IMR-90 (cell line): ENCODE measurements at regions not wholly inside any gene's neighbourhood (a gene's known extent, or its start where the extent isn't known, plus 50 kb on each side); places are given as distances from the start of the nearest gene placed in this dataset.

Experiments
- ATAC-seq: fragments of 200-7000 bp; cut with Tn5 transposase; 2 replicates; pipeline ENCODE4 v1.9.1; 2020; ENCODE audit warnings: low read depth, mild to moderate bottlenecking, moderate library complexity
- BruUV-seq: library from RNA; stranded (reverse); fragments of 400-500 nt; replicated peaks from 2 replicates; lab custom pipeline; 2021; lab: Mats Ljungman, UMichigan
- CTCF ChIA-PET: fragments of 300-600 bp; formaldehyde crosslinking; extraction: SDS; loops from one replicate; lab custom pipeline; 2021; ENCODE audit warnings: antibody characterized with exemption; lab: Yijun Ruan, JAX
- POLR2A ChIA-PET: fragments of 300-600 bp; sonication (Branson Sonifier 250); formaldehyde crosslinking; loops from one replicate; lab custom pipeline; 2022; ENCODE audit warnings: antibody characterized with exemption; ENCODE audit not compliant: unreplicated experiment; lab: Charles Lee
- DNase-seq: peaks from one replicate; pipeline ENCODE4 v3.0.0; 2013
- H2AFZ ChIP-seq: replicated peaks from 2 replicates; pipeline ENCODE3; 2013; ENCODE audit warnings: low read length, mild to moderate bottlenecking; ENCODE audit not compliant: poor library complexity
- H2AK5ac ChIP-seq: 2 replicates; pipeline ENCODE4 v1.6.1; 2013; ENCODE audit warnings: low read depth, low read length, inconsistent platforms
- H2AK9ac ChIP-seq: replicated peaks from 2 replicates; pipeline ENCODE3; 2013; ENCODE audit warnings: mild to moderate bottlenecking, low read depth, low read length, moderate library complexity; ENCODE audit not compliant: poor library complexity
- H2BK120ac ChIP-seq: 2 replicates; pipeline ENCODE4 v1.6.1; 2013; ENCODE audit warnings: low read depth, low read length, inconsistent platforms
- H2BK15ac ChIP-seq: 3 replicates; pipeline ENCODE4 v1.6.1; 2013; ENCODE audit warnings: low read depth, low read length, inconsistent platforms
- H2BK20ac ChIP-seq: 2 replicates; pipeline ENCODE4 v1.6.1; 2013; ENCODE audit warnings: low read depth, mild to moderate bottlenecking, inconsistent platforms, low read length, moderate library complexity
- H2BK5ac ChIP-seq: 2 replicates; pipeline ENCODE4 v1.6.1; 2013; ENCODE audit warnings: mild to moderate bottlenecking, low read depth, low read length, inconsistent platforms; ENCODE audit not compliant: poor library complexity, severe bottlenecking
- H3K14ac ChIP-seq: replicated peaks from 2 replicates; pipeline ENCODE4 v1.6.1; 2013; ENCODE audit warnings: low read depth, low read length, inconsistent platforms
- H3K18ac ChIP-seq: 2 replicates; pipeline ENCODE4 v1.6.1; 2013; ENCODE audit warnings: low read depth, low read length, control low read depth
- H3K23ac ChIP-seq: 2 replicates; pipeline ENCODE4 v1.6.1; 2013; ENCODE audit warnings: low read depth, low read length, inconsistent platforms
- H3K27ac ChIP-seq: 2 replicates; pipeline ENCODE4 v1.5.1; 2013; ENCODE audit warnings: mild to moderate bottlenecking, control low read depth, low read length; ENCODE audit not compliant: insufficient read depth
- H3K27me3 ChIP-seq: 2 replicates; pipeline ENCODE4 v1.6.1; 2013; ENCODE audit warnings: low read length; ENCODE audit not compliant: control insufficient read depth, insufficient read depth
- H3K36me3 ChIP-seq: 2 replicates; pipeline ENCODE4 v1.6.1; 2013; ENCODE audit warnings: low read length, mixed read lengths; ENCODE audit not compliant: control insufficient read depth, insufficient read depth
- H3K4ac ChIP-seq: 2 replicates; pipeline ENCODE4 v1.6.1; 2013; ENCODE audit warnings: low read depth, low read length, inconsistent platforms
- H3K4me1 ChIP-seq: 2 replicates; pipeline ENCODE4 v1.6.1; 2013; ENCODE audit warnings: low read length, mixed read lengths; ENCODE audit not compliant: control insufficient read depth, insufficient read depth
- H3K4me2 ChIP-seq: 2 replicates; pipeline ENCODE4 v1.6.1; 2013; ENCODE audit warnings: low read depth, mild to moderate bottlenecking, control low read depth, low read length, moderate library complexity
- H3K4me3 ChIP-seq: 2 replicates; pipeline ENCODE4 v1.5.1; 2013; ENCODE audit warnings: low read depth, mild to moderate bottlenecking, control low read depth, low read length, moderate library complexity; ENCODE audit not compliant: insufficient read depth
- H3K56ac ChIP-seq: 2 replicates; pipeline ENCODE4 v1.6.1; 2013; ENCODE audit warnings: low read length, inconsistent platforms; ENCODE audit not compliant: insufficient read depth; ENCODE audit errors: extremely low read depth
- H3K79me1 ChIP-seq, 2 experiments: 2 replicates each; pipeline ENCODE4 v1.6.1; 2013; ENCODE audit warnings: low read length in 2 of 2, inconsistent platforms in 1 of 2, low read depth in 1 of 2
- H3K9ac ChIP-seq: 2 replicates; pipeline ENCODE4 v1.6.1; 2013; ENCODE audit warnings: low read depth, low read length, control low read depth
- H3K9me1 ChIP-seq: 2 replicates; pipeline ENCODE4 v1.6.1; 2013; ENCODE audit warnings: low read length, inconsistent platforms; ENCODE audit not compliant: insufficient read depth
- H3K9me3 ChIP-seq: 2 replicates; pipeline ENCODE4 v1.6.1; 2013; ENCODE audit warnings: low read length; ENCODE audit not compliant: control insufficient read depth, insufficient read depth
- H4K20me1 ChIP-seq: 2 replicates; pipeline ENCODE4 v1.6.1; 2013; ENCODE audit warnings: low read length, inconsistent platforms; ENCODE audit not compliant: insufficient read depth
- H4K5ac ChIP-seq: 2 replicates; pipeline ENCODE4 v1.6.1; 2013; ENCODE audit warnings: mild to moderate bottlenecking, low read depth, low read length, control low read depth
- H4K8ac ChIP-seq, 2 experiments: 2 replicates each; pipeline ENCODE4 v1.6.1; 2013; ENCODE audit warnings: low read depth in 2 of 2, low read length in 2 of 2, control low read depth in 1 of 2, inconsistent platforms in 1 of 2
- H4K91ac ChIP-seq: 2 replicates; pipeline ENCODE4 v1.6.1; 2013; ENCODE audit warnings: low read depth, low read length, inconsistent platforms; ENCODE audit not compliant: insufficient read depth
- BHLHE40 ChIP-seq: fragments of 150-350 bp; IDR thresholded peaks from 2 replicates; pipeline ENCODE4 v1.6.1; 2016; ENCODE audit warnings: mild to moderate bottlenecking, low read depth, low read length
- CEBPB ChIP-seq: IDR thresholded peaks from 2 replicates; pipeline ENCODE4 v1.6.1; 2012; ENCODE audit warnings: low read depth, low read length, improper control_type of control experiment
- CHD1 ChIP-seq: IDR thresholded peaks from 2 replicates; pipeline ENCODE4 v1.6.1; 2012; ENCODE audit warnings: low read depth, low read length, improper control_type of control experiment
- CTCF ChIP-seq: conservative IDR thresholded peaks from 2 replicates; pipeline ENCODE4 v1.5.1; 2012; ENCODE audit warnings: mild to moderate bottlenecking, low read depth, low read length, improper control_type of control experiment
- FOS ChIP-seq: fragments of 150-350 bp; IDR thresholded peaks from 2 replicates; pipeline ENCODE4 v1.6.1; 2016; ENCODE audit warnings: low read depth, low read length
- MAFK ChIP-seq: IDR thresholded peaks from 2 replicates; pipeline ENCODE4 v1.6.1; 2012; ENCODE audit warnings: low read depth, low read length, improper control_type of control experiment
- MAZ ChIP-seq: IDR thresholded peaks from 2 replicates; pipeline ENCODE4 v1.6.1; 2012; ENCODE audit warnings: low read depth, mild to moderate bottlenecking, low read length, improper control_type of control experiment, moderate library complexity, borderline replicate concordance
- MXI1 ChIP-seq: IDR thresholded peaks from 2 replicates; pipeline ENCODE4 v1.6.1; 2012; ENCODE audit warnings: low read depth, mild to moderate bottlenecking, low read length, moderate library complexity, borderline replicate concordance
- NFE2L2 ChIP-seq: fragments of 150-350 bp; IDR thresholded peaks from 2 replicates; pipeline ENCODE4 v1.6.1; 2016; ENCODE audit warnings: low read depth, mild to moderate bottlenecking, low read length
- POLR2A ChIP-seq: IDR thresholded peaks from 2 replicates; pipeline ENCODE4 v1.6.1; 2012; ENCODE audit warnings: mild to moderate bottlenecking, low read depth, low read length
- RAD21 ChIP-seq: IDR thresholded peaks from 2 replicates; pipeline ENCODE4 v1.6.1; 2012; ENCODE audit warnings: low read length, improper control_type of control experiment
- RCOR1 ChIP-seq: IDR thresholded peaks from 2 replicates; pipeline ENCODE4 v1.6.1; 2012; ENCODE audit warnings: mild to moderate bottlenecking, low read length, improper control_type of control experiment; ENCODE audit not compliant: insufficient replicate concordance
- RFX5 ChIP-seq: IDR thresholded peaks from 2 replicates; pipeline ENCODE4 v1.8.0; 2012; ENCODE audit warnings: low read depth, mild to moderate bottlenecking, low read length, moderate library complexity
- SMC3 ChIP-seq: fragments of 150-350 bp; IDR thresholded peaks from 2 replicates; pipeline ENCODE4 v1.6.1; 2016; ENCODE audit warnings: low read depth, mild to moderate bottlenecking, antibody characterized with exemption, low read length, moderate library complexity
- USF2 ChIP-seq: fragments of 150-350 bp; IDR thresholded peaks from 2 replicates; pipeline ENCODE4 v1.6.1; 2017; ENCODE audit warnings: mild to moderate bottlenecking, antibody characterized with exemption, low read length, low read depth
- dilution Hi-C: fragments of 300-500 bp; cut with HindIII; formaldehyde crosslinking; loops from one replicate; pipeline ENCODE4 v1.14.3; 2018; ENCODE audit warnings: low sequenced_read_pairs; ENCODE audit not compliant: unreplicated experiment
- in situ Hi-C: fragments of 300-500 bp; cut with MboI; formaldehyde crosslinking; loops from 3 replicates; pipeline ENCODE4 v1.14.3; 2019; ENCODE audit warnings: low sequenced_read_pairs, inconsistent platforms, mixed read lengths
- intact Hi-C: fragments of 100-400 bp; cut with micrococcal nuclease; formaldehyde crosslinking; loops from 2 replicates; pipeline ENCODE4 v1.10.0; 2022
- TF ChIP-seq, protein P1 (sequence below): fragments of 150-350 bp; IDR thresholded peaks from 2 replicates; pipeline ENCODE4 v1.6.1; 2016; ENCODE audit warnings: low read depth, mild to moderate bottlenecking, low read length, moderate library complexity, borderline replicate concordance

DNA sequence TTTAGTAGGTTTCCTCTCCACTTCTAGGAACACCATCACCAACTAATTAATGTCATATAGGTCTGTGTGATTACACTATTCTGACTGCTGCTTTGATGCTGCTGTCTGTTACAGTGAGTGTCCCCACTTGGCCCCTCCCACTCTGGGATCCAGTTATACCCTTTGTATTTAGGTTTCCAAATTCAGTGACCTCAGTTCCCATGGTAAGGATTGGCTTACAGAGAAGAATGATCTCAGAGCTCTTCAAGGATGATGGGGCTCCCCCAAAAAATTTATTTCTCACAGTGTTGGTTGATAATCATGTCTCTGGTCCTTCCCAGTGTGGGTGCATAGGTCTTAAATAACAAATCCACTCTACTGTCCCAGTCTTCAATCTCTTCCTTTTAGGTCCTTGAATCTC is 210.0 kb upstream of the MYL2 start:
- Histone ChIP-seq H2AK9ac (no peak overlapping the region), H2AFZ (no peak overlapping the region), H3K27me3 (no peaks in the 10 kb centered on the region), H2BK5ac (no peak overlapping the region), H3K4me2 (no peak overlapping the region), H4K91ac (no peak overlapping the region), H3K36me3 (no peaks in the 10 kb centered on the region), H3K56ac (no peak overlapping the region), H3K4me1 (no peaks in the 10 kb centered on the region), H3K4ac (no peak overlapping the region), H2BK15ac (no peak overlapping the region), H3K79me1 (no peaks in the 10 kb centered on the region), H4K20me1 (no peaks in the 10 kb centered on the region), H4K8ac (no peak overlapping the region), H3K18ac (no peak overlapping the region), H2AK5ac (no peak overlapping the region), H2BK120ac (no peak overlapping the region), H3K9me3 (no peaks in the 10 kb centered on the region), H3K23ac (no peak overlapping the region), H2BK20ac (no peak overlapping the region), H3K27ac (no peak overlapping the region), H3K9ac (no peak overlapping the region), H3K9me1 (no peaks in the 10 kb centered on the region), H3K4me3 (no peak overlapping the region), H4K5ac (no peak overlapping the region), H3K14ac (no peak overlapping the region)
- TF ChIP-seq POLR2A (no peak), RFX5 (no peak), NFE2L2 (no peak), SMC3 (no peak), CEBPB (no peak), CTCF (no peak), BHLHE40 (no peak), RAD21 (no peak), RCOR1 (no peak), MAFK (no peak), MAZ (no peak), FOS (no peak), MXI1 (no peak), USF2 (no peak), CHD1 (no peak)
- TF ChIP-seq, protein P1, sequence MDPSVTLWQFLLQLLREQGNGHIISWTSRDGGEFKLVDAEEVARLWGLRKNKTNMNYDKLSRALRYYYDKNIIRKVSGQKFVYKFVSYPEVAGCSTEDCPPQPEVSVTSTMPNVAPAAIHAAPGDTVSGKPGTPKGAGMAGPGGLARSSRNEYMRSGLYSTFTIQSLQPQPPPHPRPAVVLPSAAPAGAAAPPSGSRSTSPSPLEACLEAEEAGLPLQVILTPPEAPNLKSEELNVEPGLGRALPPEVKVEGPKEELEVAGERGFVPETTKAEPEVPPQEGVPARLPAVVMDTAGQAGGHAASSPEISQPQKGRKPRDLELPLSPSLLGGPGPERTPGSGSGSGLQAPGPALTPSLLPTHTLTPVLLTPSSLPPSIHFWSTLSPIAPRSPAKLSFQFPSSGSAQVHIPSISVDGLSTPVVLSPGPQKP: no peak
- no TSS peak for BruUV-seq
- dilution Hi-C loops: no loop called here
- ATAC-seq (no peak), DNase-seq (no peak)
- CTCF ChIA-PET: no interaction called here
- POLR2A ChIA-PET: no interaction called here
- in situ Hi-C loops: no loop called here
- intact Hi-C loops: no loop called here
